ENCODE measurements at regions not wholly inside any gene's neighbourhood (a gene's known extent, or its start where the extent isn't known, plus 50 kb on each side); places are given as distances from the start of the nearest gene placed in this dataset.

DNA sequence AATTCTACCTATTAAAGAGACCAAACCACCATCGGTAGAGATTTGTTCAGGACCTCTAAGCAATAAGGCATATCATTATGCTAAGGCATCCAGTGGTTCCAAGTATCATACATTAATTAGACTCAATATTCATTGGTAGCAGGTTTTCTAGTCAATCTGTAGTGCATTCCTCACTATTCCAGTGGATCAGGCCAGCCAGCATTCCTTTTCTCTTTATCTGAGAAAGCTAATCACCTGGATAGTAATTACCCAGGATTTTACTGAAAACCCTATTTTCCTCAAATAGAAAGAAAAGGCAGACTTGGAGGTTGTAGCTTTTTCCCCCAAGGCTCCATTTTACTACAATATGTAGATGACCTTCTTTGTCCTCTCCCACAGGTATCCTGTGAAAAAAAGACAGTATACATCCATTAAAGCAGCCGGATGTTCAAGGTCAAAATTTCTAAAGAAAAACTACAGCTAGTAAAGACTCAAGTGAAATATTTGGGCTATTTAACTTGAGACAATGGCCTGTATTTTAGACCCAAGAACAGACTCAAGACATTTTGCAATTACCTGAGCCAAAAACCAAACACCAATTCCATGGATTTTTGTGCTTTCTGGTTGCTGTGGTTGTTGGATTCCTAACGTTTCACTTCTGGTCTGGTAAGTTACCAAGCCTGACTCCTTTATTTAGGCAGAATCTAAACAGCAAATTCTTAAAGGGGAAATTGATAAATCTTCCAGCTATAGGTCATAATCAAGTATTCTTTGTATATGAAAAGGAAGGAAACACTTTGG, 149.1 kb upstream of the MOCS1 start:
- CTCF ChIA-PET: no interaction called here
- Mint-ChIP-seq H3K4me1 (ENCODE audit: low read depth, unreplicated experiment) (no peaks in the 10 kb centered on the region), H3K27ac (ENCODE audit: unreplicated experiment) (no peak overlapping the region), H3K4me3 (ENCODE audit: low read depth, unreplicated experiment) (no peak overlapping the region), H3K36me3 (ENCODE audit: insufficient read depth, unreplicated experiment) (no peaks in the 10 kb centered on the region), H3K9me3 (ENCODE audit: low read depth, unreplicated experiment) (peaks cover 16% of the 10 kb centered on the region), H3K27me3 (ENCODE audit: unreplicated experiment) (no peaks in the 10 kb centered on the region)
- intact Hi-C loops (cut with micrococcal nuclease; ENCODE audit: unreplicated experiment): no loop called here
- TF ChIP-seq, protein P1, sequence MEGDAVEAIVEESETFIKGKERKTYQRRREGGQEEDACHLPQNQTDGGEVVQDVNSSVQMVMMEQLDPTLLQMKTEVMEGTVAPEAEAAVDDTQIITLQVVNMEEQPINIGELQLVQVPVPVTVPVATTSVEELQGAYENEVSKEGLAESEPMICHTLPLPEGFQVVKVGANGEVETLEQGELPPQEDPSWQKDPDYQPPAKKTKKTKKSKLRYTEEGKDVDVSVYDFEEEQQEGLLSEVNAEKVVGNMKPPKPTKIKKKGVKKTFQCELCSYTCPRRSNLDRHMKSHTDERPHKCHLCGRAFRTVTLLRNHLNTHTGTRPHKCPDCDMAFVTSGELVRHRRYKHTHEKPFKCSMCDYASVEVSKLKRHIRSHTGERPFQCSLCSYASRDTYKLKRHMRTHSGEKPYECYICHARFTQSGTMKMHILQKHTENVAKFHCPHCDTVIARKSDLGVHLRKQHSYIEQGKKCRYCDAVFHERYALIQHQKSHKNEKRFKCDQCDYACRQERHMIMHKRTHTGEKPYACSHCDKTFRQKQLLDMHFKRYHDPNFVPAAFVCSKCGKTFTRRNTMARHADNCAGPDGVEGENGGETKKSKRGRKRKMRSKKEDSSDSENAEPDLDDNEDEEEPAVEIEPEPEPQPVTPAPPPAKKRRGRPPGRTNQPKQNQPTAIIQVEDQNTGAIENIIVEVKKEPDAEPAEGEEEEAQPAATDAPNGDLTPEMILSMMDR (IDR thresholded peaks at IDR 0.05; ENCODE audit: unreplicated experiment): no peak
- no TSS peak for BruUV-seq (replicated peaks)
- DNase-seq: no peak

DNA sequence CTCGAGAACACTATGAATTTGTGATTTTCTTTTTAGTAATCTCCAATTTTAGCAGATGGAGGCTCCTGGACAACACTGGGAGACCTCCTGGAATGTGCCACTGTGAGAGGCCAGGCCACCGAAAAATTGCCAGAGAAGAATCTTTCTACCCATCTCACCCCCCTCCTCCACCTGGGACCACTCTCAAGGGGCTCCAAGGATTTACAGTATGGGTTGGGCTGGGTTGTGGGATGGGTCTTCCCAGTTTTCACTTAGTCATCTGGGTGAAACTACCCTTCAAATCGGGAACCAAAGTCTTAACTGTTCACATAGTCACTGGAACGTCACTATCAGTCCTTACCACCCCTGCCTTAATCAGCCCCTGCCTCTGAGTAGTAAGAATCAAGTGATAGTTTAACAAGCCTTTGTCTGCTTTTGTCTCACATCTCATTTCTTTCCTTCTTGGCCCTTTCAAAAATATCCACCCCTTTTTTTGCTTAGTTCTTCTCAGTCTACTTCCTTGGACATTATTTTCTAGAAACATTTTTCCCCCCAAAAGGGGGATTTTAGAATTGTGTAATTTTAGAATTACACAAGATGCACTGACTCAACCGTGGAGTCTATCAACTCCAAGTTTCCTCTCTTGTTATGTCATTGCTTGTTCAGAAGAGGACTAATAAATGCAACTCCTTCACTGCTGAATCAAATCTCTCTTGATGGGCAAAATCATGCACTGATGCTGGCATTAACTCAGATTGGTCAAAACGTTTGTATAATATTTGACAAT, 148.2 kb upstream of the MOCS1 start:
- TF ChIP-seq, protein P1 (IDR thresholded peaks at IDR 0.05; ENCODE audit: unreplicated experiment): no peak
- intact Hi-C loops (cut with micrococcal nuclease; ENCODE audit: unreplicated experiment): no loop called here
- H3K9me3 Mint-ChIP-seq (ENCODE audit: low read depth, unreplicated experiment): peaks cover 15% of the 10 kb centered on the region
- H3K36me3 Mint-ChIP-seq (ENCODE audit: insufficient read depth, unreplicated experiment): no peaks in the 10 kb centered on the region
- CTCF ChIA-PET: no interaction called here
- H3K27ac Mint-ChIP-seq (ENCODE audit: unreplicated experiment): no peak overlapping the region
- H3K4me3 Mint-ChIP-seq (ENCODE audit: low read depth, unreplicated experiment): no peak overlapping the region
- H3K4me1 Mint-ChIP-seq (ENCODE audit: low read depth, unreplicated experiment): no peaks in the 10 kb centered on the region
- no TSS peak for BruUV-seq (replicated peaks)
- H3K27me3 Mint-ChIP-seq (ENCODE audit: unreplicated experiment): no peaks in the 10 kb centered on the region
- no peak for DNase-seq

DNA sequence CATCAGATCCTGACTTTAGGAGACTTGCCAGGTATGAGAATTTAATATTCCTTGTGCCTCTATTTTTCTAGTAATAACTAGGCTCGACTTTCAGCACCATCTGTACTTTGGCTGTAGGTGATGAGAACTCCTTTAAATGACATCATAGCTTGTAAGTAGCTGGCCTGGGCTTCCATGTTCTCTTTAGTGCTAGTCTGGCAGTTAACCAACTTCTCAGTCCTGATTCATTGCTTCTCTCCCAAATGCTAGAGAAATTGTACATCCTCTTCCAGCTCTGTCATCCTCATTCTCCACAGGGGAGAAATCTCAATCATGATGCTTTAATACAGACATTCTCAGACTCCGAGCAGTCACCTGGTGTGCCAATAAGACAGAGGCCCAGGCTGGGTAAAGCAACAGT, 143.5 kb upstream of the MOCS1 start:
- Mint-ChIP-seq H3K4me1 (ENCODE audit: low read depth, unreplicated experiment) (no peaks in the 10 kb centered on the region), H3K9me3 (ENCODE audit: low read depth, unreplicated experiment) (peaks cover 21% of the 10 kb centered on the region), H3K27me3 (ENCODE audit: unreplicated experiment) (no peaks in the 10 kb centered on the region), H3K4me3 (ENCODE audit: low read depth, unreplicated experiment) (no peak overlapping the region), H3K36me3 (ENCODE audit: insufficient read depth, unreplicated experiment) (no peaks in the 10 kb centered on the region), H3K27ac (ENCODE audit: unreplicated experiment) (no peak overlapping the region)
- DNase-seq: no peak
- intact Hi-C loops (cut with micrococcal nuclease; ENCODE audit: unreplicated experiment): no loop called here
- TF ChIP-seq, protein P1 (IDR thresholded peaks at IDR 0.05; ENCODE audit: unreplicated experiment): no peak
- BruUV-seq (replicated peaks): no TSS peak
- CTCF ChIA-PET: no interaction called here

DNA sequence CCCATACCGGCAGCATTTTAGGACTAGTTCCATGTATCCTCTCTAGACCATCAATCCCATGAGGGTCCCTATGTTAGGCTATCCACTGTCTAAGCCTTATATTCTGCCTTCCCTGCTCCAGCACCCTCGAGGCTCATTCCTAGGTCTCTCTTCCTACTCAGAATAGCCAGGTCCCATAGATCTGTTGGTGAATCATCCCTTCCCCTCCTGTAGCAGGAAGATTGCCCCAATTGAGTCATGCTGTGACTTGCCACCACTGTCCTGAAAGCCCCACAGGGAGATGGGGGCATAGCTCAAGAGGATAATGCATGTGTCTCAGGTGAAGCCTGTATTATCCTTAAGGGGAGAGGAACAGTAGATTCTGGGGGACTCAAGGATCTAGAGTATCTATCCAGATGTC, 143.1 kb upstream of the MOCS1 start:
- H3K27me3 Mint-ChIP-seq (ENCODE audit: unreplicated experiment): no peaks in the 10 kb centered on the region
- no peaks in the 10 kb centered on the region for H3K4me1 Mint-ChIP-seq (ENCODE audit: low read depth, unreplicated experiment)
- CTCF ChIA-PET: no interaction called here
- H3K36me3 Mint-ChIP-seq (ENCODE audit: insufficient read depth, unreplicated experiment): no peaks in the 10 kb centered on the region
- H3K27ac Mint-ChIP-seq (ENCODE audit: unreplicated experiment): no peak overlapping the region
- intact Hi-C loops (cut with micrococcal nuclease; ENCODE audit: unreplicated experiment): no loop called here
- H3K9me3 Mint-ChIP-seq (ENCODE audit: low read depth, unreplicated experiment): peaks cover 23% of the 10 kb centered on the region
- TF ChIP-seq, protein P1 (IDR thresholded peaks at IDR 0.05; ENCODE audit: unreplicated experiment): no peak
- no peak for DNase-seq
- BruUV-seq (replicated peaks): no TSS peak
- no peak overlapping the region for H3K4me3 Mint-ChIP-seq (ENCODE audit: low read depth, unreplicated experiment)
